GM12864 (cell line): ENCODE measurements at regions not wholly inside any gene's neighbourhood (a gene's known extent, or its start where the extent isn't known, plus 50 kb on each side); places are given as distances from the start of the nearest gene placed in this dataset.

ENCODE experiments used
- DNase-seq: peaks from one replicate; pipeline ENCODE4 v3.0.0-alpha.2; 2011; ENCODE audit warnings: low read depth
- H3K4me3 ChIP-seq: 2 replicates; pipeline ENCODE4 v1.5.1; 2011; ENCODE audit warnings: mild to moderate bottlenecking, low read depth, low read length, control low read depth
- TF ChIP-seq, protein P1 (sequence below): IDR thresholded peaks from 2 replicates; pipeline ENCODE4 v1.5.1; 2011; ENCODE audit warnings: low read depth, mild to moderate bottlenecking, moderate library complexity, low read length, control low read depth, inconsistent platforms; ENCODE audit errors: missing control alignments

DNA sequence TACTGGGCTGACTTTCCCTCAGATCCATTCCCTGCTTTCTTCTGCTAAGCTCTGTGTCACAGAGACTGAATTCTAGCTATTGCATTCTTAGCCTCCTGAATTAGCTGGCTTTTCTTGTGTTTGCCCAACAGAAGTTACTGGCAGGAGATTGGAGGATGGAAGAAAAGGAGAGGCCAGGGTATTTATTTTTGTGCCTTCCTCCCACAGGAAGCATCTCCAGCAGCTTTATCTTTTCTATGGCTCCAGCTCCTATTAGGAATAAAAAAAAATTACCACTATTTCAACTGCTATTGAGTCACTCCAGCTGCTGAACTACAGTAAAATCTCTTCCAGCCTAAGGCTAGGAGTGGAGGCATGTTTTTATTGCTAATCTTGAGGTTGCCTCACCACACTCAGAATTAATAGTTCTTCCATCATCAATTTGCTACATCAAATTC is 492.4 kb downstream of the RFPL4B start:
- no peak overlapping the region for H3K4me3 ChIP-seq
- DNase-seq, result no peak

DNA sequence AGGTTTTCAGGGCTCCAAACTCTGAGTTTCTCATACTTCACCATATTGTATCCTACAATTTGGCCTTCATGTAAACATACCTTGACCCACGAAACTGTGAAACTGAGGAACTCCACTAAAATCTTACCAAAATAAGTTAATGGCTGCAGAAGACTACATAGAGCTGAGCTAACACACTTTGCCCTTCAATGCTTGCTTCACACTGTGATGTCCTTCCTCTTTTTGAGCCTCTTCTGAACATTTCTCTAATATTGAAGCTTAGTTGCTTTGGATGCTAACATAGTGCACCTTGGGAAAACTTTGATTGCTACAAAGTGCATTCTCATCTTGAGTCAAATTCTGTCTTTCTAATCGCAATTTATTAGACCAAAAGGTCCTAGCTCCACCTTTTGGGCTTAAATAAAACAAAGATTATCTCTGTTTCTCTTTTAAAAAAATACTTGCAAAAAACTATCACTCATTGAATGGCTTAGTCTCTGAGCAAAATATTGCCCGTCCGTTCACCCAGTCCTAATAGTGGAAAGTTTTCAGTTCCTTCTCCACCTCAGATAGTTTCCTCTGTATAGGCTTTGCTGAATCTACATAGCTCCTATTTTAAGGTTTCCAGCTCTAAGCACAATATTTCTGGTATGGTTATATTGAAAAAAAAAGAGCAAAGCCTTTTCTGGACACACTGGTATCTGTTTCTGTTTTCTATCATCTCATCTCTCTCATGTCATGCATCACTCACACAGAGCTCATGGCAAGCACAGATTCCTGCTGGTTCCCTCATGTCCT is 494.6 kb downstream of the RFPL4B start:
- TF ChIP-seq, protein P1, sequence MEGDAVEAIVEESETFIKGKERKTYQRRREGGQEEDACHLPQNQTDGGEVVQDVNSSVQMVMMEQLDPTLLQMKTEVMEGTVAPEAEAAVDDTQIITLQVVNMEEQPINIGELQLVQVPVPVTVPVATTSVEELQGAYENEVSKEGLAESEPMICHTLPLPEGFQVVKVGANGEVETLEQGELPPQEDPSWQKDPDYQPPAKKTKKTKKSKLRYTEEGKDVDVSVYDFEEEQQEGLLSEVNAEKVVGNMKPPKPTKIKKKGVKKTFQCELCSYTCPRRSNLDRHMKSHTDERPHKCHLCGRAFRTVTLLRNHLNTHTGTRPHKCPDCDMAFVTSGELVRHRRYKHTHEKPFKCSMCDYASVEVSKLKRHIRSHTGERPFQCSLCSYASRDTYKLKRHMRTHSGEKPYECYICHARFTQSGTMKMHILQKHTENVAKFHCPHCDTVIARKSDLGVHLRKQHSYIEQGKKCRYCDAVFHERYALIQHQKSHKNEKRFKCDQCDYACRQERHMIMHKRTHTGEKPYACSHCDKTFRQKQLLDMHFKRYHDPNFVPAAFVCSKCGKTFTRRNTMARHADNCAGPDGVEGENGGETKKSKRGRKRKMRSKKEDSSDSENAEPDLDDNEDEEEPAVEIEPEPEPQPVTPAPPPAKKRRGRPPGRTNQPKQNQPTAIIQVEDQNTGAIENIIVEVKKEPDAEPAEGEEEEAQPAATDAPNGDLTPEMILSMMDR, result no peak
- no peak overlapping the region for H3K4me3 ChIP-seq
- peak; percentile 35 for DNase-seq

More for the DNA sequence above, 492.4 kb downstream of the RFPL4B start:
- TF ChIP-seq, protein P1, result no peak

- DNase-seq, result no peak
- H3K4me3 ChIP-seq, result no peak overlapping the region
- TF ChIP-seq, protein P1, result no peak
These were observed 495.2 kb downstream of the RFPL4B start for GRCh38 chr6:112842330-112842685.

DNA sequence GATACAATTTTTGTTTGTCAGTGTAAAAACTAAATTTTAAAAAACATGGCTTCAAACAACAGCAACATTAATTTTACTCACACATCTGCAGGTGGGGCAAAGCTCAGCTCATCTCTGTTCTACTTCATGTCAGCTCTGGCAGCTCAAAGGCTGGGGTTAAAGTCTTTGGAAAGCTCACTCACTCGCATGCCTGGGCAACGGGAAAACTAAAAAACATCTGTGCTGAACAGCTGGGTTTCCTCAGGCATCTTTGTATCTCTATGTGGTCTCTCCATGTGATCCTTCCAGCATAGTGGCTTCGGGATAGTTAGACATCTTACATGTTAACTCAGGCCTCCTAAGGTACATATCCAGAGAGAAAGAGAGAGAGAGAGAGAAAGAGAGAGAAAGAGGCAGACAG is 499.6 kb downstream of the RFPL4B start:
- DNase-seq, result no peak
- TF ChIP-seq, protein P1, result no peak
- H3K4me3 ChIP-seq, result no peak overlapping the region

- no peak overlapping the region for H3K4me3 ChIP-seq
- DNase-seq, result no peak
- TF ChIP-seq, protein P1, result no peak
These were observed 504.0 kb downstream of the RFPL4B start for GRCh38 chr6:112851146-112851545.

- no peak for DNase-seq
- TF ChIP-seq, protein P1, result no peak
- H3K4me3 ChIP-seq, result no peak overlapping the region
These were observed 506.0 kb downstream of the RFPL4B start for GRCh38 chr6:112853162-112853561.

DNA sequence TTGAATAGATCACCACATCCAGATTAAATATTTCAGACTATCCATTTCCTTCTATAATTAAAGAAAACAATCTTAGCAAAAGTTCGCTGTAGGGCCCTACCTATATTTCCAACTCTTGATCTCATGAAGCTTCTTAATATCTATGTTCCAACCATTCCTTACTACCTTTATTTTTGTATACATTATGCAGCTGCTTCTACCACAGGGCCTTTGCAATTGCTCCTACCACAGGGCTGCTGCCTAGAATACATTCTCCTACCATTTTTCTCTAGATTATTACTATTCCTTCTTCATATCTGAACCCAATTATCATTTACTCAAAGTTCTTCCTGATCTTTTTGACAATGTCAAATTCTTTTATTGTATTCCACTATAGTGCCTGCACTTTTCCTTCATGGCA is 516.6 kb downstream of the RFPL4B start:
- no peak overlapping the region for H3K4me3 ChIP-seq
- TF ChIP-seq, protein P1, result no peak

More for the DNA sequence above, 516.6 kb downstream of the RFPL4B start:
- DNase-seq, result no peak
